ENCODE measurements at regions not wholly inside any gene's neighbourhood (a gene's known extent, or its start where the extent isn't known, plus 50 kb on each side); places are given as distances from the start of the nearest gene placed in this dataset.

- TF ChIP-seq POLR2A (IDR thresholded peaks at IDR 0.05) (no peak), CTCF (IDR thresholded peaks at IDR 0.05) (no peak), EP300 (IDR thresholded peaks at IDR 0.05) (no peak), POLR2AphosphoS5 (IDR thresholded peaks at IDR 0.05) (no peak)
Measured at GRCh38 chr5:120405286-120405864, 58.7 kb upstream of the PRR16 start.
